ENCODE measurements at regions not wholly inside any gene's neighbourhood (a gene's known extent, or its start where the extent isn't known, plus 50 kb on each side); places are given as distances from the start of the nearest gene placed in this dataset.

DNA sequence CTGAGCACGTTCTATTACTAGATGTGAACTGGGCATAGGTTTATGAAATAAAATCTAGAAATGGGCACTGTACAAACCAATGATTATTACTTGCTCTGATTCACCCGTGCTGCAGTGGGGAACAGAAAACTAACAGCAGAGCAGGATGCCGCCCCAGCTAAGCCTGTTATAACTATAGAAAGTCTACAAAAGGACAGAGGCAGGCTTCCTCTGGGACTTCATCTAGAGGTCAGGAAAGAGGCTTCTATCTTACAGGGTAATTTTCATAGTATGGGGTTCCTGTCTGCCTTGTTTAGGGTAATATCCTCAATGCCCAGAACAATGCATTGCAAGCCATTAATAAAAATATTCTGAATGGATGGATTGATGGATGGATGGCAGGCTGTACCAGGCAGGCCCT lies 177.0 kb upstream of the TBL1XR1 start:
- TF ChIP-seq CTCF (IDR thresholded peaks at IDR 0.05) = no peak
- TF ChIP-seq POLR2A (IDR thresholded peaks at IDR 0.05) = no peak
- Histone ChIP-seq H3K9me3 (no peaks in the 10 kb centered on the region), H3K4me1 (no peaks in the 10 kb centered on the region), H3K36me3 (no peaks in the 10 kb centered on the region), H3K27ac (no peak overlapping the region), H3K4me3 (no peak overlapping the region), H3K27me3 (no peaks in the 10 kb centered on the region)
- intact Hi-C loops (cut with DNase I) = no loop called here
- no peak for ATAC-seq
- 63 to 85% (median 71%) methylated on average over 3 of the region's 3 CpGs for whole genome bisulfite sequencing, 4 donors
- no peak for DNase-seq

- H3K27ac ChIP-seq = no peak overlapping the region
- no peaks in the 10 kb centered on the region for H3K27me3 ChIP-seq
- H3K9me3 ChIP-seq = no peaks in the 10 kb centered on the region
- no peaks in the 10 kb centered on the region for H3K36me3 ChIP-seq
- WGBS, 4 donors = 94 to 98% (median 96%) methylated on average over 3 of the region's 3 CpGs
- H3K4me1 ChIP-seq = no peaks in the 10 kb centered on the region
- H3K4me3 ChIP-seq = no peak overlapping the region
- intact Hi-C loops (cut with DNase I) = no loop called here
- ATAC-seq (no peak), DNase-seq (no peak)
- TF ChIP-seq POLR2A (IDR thresholded peaks at IDR 0.05) = no peak
- no peak for TF ChIP-seq CTCF (IDR thresholded peaks at IDR 0.05)
Observed at GRCh38 chr3:177375316-177375715, 178.0 kb upstream of the TBL1XR1 start.

GRCh38 chr3:177377166-177377565 lies 179.9 kb upstream of the TBL1XR1 start:
- Histone ChIP-seq H3K27me3 (no peaks in the 10 kb centered on the region), H3K4me3 (no peak overlapping the region), H3K4me1 (no peaks in the 10 kb centered on the region), H3K27ac (no peak overlapping the region), H3K9me3 (peaks cover 0 to 7% (median 0%) of the 10 kb centered on the region in 12 donors), H3K36me3 (no peaks in the 10 kb centered on the region)
- no peak for DNase-seq
- intact Hi-C loops (cut with DNase I) = no loop called here
- 89 to 96% (median 91%) methylated on average over 9 of the region's 9 CpGs for whole genome bisulfite sequencing, 4 donors
- ATAC-seq = no peak
- no peak for TF ChIP-seq CTCF (IDR thresholded peaks at IDR 0.05)
- TF ChIP-seq POLR2A (IDR thresholded peaks at IDR 0.05) = no peak

DNA sequence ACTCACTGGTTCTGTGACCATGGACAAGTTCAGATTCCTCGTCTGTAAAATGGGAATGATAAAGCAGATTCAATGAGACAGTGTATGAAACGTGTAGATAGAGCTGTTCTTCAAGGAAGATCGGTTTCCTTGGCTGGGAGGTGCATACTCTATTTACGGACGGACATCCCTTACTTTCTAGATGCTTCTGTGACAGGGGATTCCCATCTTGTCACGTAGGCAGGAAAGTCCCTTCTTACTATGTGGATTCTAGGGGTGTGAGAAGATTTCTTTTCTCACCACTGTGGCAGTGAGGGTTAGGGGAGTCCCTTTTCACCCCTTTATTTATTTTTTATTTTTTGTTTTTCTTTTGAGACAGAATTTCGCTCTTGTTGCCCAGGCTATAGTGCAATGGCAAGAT lies 180.9 kb upstream of the TBL1XR1 start:
- Histone ChIP-seq H3K27ac (no peak overlapping the region), H3K27me3 (no peaks in the 10 kb centered on the region), H3K4me1 (no peaks in the 10 kb centered on the region), H3K36me3 (no peaks in the 10 kb centered on the region), H3K9me3 (peaks cover 0 to 7% (median 0%) of the 10 kb centered on the region in 12 donors), H3K4me3 (no peak overlapping the region)
- intact Hi-C loops (cut with DNase I) = no loop called here
- DNase-seq = no peak
- ATAC-seq = no peak
- 89 to 92% (median 89%) methylated on average over 7 of the region's 7 CpGs for WGBS, 4 donors
- TF ChIP-seq POLR2A (IDR thresholded peaks at IDR 0.05) = no peak
- TF ChIP-seq CTCF (IDR thresholded peaks at IDR 0.05) = no peak

Data from heart left ventricle (tissue), 16 donors.